HG03575 (cell line): ENCODE measurements at regions not wholly inside any gene's neighbourhood (a gene's known extent, or its start where the extent isn't known, plus 50 kb on each side); places are given as distances from the start of the nearest gene placed in this dataset.
"Not testable (repeated sequence)": the region's sequence is repeated elsewhere in the genome, so short reads cannot be mapped to it uniquely, and the experiment has no call there.

Experiments
- ATAC-seq: cut with Tn5 transposase; IDR thresholded peaks from one replicate; pipeline ENCODE4 v1.9.1; 2021; ENCODE audit not compliant: unreplicated experiment, insufficient number of reproducible peaks, low FRiP score; ENCODE audit errors: extremely low read depth

DNA sequence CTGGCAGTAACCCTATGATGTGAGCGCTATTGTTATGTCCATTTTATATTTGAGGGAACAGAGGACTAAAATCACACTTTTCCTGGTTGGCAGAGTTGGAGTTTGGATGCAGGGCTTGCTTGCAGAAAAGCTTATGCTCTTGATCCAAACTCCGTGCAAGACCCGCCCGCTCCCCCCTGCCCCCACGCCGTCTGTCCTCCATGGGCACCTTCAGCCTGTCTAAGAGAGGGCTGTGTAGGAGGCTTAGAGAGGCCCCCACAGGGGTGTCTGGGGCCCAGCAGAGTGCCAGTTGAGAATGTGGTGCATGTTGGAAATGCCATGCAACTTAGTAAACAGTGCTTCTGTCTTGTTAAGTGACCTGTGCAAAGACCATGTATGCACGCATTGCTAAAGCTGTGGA lies 170.5 kb upstream of the NPY start:
- ATAC-seq, result no peak

GRCh38 chr7:24115661-24116060 lies 168.3 kb upstream of the NPY start:
- no peak for ATAC-seq

- not testable (repeated sequence) for ATAC-seq
Measured at GRCh38 chr7:24117903-24118499, 166.0 kb upstream of the NPY start.

- ATAC-seq, result no peak
Measured at GRCh38 chr7:24119852-24120251, 164.1 kb upstream of the NPY start.

DNA sequence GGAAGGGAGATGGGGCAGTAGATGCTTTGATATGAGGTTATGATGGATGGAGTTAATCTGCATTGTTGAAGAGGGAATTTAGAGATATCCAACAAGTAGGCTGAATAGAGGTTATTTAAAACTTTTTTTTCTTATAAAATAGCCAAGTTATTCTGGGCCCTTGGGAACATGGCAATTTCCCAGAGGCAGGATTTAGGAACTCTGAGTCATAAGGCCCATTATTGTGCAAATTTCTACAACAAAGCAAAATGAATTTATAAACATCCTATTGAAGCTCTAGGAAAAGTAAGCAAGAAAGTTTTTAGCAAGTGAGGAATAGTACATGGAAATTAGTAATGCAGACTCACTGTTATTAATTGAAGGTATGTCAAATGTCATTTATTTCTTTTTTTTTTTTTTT lies 160.9 kb upstream of the NPY start:
- no peak for ATAC-seq

DNA sequence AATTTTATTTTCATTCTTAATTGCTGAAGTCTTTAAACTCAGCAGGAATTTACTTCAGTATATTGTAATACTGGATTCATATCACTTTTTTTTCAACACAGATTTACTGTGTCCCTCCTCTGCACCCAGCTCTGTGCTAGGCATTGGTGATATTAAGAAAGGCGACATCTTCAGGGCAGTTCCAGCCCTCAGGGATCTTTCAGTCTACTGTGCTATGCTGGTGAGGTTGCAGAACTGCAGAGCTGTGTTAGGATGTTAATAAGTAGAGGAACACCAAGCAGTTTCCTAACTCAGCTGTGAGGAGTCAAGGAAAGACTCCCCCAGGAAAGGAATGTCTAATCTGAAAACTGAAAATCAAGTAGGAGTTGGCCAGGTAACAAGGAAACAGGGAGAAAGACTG lies 158.2 kb upstream of the NPY start:
- ATAC-seq, result no peak

DNA sequence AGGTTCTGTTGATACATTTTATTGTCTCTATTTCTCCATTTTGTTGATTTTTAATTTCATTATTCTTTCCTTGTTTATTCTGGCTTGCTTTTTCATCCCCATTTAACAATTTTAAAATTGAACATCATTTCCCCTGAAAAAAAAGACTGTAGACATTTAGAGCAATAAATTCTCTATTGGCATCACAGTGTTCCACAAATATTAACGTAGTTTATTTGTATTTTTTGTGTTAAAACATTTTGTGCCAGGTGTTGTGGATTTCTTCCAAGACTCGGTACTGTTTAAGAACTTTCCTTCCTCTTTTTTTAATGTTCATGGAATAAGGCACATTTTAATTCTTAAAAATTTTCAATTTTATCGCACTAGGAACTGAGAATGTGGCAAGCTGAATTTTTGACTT lies 156.1 kb upstream of the NPY start:
- ATAC-seq, result no peak

DNA sequence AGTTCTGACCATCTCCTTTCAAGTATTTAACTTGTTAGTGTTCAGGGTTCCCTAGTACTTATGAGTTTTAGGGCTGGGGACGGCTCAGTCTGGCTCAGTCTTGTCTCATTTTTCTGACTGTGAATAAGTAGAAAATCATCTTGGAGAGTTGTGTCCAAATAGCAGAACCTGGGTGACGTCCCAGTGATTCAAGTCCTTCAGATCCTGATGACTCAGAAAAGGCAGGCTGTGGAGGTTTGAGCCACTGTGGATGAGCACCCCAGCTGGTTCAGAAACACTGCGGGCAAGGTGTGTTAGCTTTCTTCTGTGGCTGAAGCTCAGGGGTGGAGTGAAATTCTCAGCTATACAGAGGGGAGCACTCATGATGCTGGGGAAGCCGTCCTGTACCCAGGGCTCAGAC lies 154.4 kb upstream of the NPY start:
- ATAC-seq, result no peak

- no peak for ATAC-seq
Measured at GRCh38 chr7:24130631-24131030, 153.4 kb upstream of the NPY start.

DNA sequence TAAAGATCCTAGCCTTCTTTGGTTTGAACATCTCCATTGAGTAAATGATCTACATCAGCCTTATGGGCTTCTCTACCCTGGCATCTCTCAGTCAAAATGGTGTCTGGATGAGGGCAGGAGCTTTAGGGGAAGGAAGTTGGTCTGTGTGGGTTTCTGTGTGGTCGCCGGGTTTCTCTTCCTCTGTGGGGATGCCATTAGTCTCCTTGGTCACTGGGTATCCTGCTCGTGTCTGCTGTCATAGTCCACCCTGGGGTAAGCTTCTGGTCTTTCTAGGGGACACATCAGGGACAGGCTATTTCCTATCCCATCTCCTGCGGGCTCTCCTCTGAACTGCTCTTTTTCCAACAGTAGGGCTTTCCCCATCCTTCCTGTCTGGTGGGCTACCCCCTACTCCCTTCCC lies 150.3 kb upstream of the NPY start:
- ATAC-seq, result no peak

DNA sequence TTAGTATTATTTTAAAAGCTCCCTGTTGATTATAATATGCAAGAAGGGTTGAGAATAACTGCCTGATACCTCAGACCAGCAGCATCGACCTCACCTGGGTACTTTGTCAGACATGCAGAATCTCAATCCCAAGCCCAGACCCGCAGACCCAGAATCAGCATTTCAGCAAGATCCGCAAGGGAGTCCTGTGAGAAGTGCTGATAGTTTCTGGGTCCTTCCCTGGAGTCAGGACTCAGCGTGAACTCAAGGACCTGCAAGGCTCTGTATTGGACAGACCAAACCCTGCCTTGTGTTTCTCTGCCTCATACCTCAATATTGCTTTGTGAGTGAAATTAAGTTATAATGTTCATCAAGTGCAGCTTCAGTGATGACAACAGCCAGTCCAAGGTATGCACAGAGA lies 149.5 kb upstream of the NPY start:
- ATAC-seq, result no peak

DNA sequence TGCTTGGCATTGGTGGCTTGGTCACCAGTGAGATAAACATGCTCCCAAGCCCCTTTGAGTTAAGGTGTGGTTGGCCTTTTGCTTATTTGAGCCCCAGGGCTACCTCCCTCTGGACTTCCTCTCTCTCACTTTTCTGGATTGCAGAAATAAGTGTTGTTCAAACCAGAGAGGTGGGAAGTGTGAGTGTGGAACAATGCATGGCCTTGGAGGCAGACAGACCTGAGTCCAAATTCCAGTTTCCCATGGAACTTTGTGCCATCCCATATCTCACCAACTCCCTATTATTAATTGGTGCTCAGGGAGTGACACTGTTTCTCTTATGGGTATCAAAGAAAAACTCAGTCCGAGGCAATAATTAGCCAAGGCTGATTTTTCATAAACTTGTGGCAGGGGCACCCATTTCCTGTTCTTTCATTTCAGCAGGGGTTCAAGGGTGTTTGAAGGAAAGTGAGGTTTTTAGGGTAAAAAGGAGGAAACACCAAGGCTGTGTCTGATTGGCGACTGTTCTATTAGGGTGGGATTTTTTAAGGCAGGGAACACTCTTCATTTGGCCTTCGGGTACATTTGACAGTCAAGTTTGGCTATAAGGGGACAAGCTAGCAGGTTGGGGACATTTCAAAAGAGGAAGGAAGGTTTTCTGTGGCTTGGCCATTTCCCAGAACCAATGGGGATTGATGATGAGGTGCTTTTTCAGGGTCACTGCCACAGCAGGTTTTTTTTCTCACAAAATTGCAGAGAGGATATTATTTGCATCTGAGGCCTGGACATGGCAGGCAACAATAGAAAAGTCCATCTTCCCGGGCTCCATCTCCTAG lies 148.8 kb upstream of the NPY start:
- ATAC-seq, result no peak

GRCh38 chr7:24137338-24137737 lies 146.7 kb upstream of the NPY start:
- ATAC-seq, result no peak

- no peak for ATAC-seq
Measured at GRCh38 chr7:24138343-24138742, 145.6 kb upstream of the NPY start.

DNA sequence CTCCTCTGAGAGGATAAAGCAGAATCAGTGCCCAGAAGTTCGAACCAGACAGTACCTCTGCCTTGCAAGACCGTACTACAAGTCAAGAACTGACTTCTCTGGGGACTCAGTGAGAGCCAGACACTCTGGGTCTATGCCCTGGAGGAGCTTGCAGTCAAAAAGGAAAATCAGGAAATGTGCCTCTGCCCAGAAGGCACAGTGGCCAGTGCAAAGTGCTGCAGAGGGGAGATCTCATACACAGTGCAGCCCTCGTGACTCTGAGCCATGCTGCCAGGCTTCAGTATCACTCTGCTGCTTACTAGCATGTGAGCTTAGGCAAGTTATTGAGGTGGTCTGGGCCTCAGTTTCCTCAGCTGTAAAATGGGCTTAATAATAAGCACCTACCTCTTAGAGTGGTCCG lies 144.0 kb upstream of the NPY start:
- ATAC-seq, result no peak

- no peak for ATAC-seq
Measured at GRCh38 chr7:24141874-24142509, 142.0 kb upstream of the NPY start.

GRCh38 chr7:24143547-24143946 lies 140.4 kb upstream of the NPY start:
- ATAC-seq, result no peak

DNA sequence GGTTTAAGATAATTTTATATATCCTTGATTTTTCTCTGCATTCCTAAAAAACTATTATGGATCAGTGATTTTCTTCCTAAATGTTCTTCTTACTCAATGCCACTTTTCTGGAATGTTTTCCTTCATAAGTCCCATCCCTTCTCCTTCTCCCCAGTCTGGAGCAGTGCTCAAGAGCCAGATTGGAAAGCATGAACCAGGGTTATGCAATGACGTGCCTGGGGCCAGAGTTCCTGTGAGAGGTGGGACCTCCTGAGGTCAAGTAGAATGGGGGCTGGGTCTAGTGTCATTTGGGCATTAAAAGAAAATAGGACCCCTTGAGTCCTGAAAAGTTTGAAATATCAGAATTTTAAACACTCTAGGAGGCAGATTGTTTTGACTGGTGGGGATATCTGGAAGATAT lies 132.0 kb upstream of the NPY start:
- no peak for ATAC-seq

DNA sequence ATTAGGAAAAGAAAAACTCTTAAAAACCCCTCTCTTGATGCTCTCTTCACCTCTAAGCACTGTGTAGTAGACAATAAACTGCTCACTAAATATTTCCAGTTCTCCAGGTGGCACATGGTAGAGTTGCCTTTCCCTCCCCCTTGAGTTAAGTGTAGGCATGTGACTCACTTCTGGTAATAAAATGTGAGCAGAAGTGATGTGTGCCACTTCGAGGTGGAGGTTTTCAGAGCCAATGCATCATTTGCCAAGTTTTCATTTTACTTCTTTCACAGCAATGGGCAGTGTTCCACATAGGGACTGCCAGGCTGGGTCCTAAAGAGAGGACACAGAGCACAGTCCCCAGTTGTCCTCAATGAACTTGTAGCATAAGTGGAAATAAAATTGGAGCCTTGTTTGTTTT lies 131.6 kb upstream of the NPY start:
- ATAC-seq, result no peak

DNA sequence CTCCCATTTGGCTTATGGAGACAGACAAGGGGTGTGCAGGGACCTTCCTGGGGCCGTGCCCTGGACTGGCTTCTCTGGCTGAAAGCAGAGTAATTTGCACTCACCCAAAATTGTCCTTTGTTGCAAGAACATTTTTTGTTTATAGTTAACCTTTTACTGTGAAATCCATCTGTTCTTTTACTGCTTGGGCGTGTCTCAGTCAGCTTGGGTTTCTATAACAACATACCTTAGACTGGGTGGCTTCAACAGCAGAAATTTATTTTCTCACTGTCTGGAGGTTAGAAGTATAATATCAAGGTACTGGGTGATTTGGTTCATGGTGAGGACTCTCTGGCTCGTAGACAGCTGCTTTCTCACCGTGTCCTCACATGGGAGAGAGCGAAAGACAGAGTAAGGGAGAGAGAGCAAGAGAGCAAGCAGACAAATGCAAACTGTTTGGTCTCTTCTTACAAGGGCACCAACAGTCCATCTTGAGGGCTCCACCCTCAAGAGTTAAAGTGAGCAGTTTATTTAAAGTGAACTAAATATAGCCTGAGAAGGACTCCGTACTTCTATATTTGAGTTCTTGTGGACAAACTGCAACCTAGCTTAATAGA lies 131.0 kb upstream of the NPY start:
- no peak for ATAC-seq
